SIG-M5 treated with dmso at 0.1 percent for 504 hours (cell line): ENCODE measurements at regions not wholly inside any gene's neighbourhood (a gene's known extent, or its start where the extent isn't known, plus 50 kb on each side); places are given as distances from the start of the nearest gene placed in this dataset.

Experiments
- DNase-seq: peaks from one replicate; lab custom pipeline; 2025; ENCODE audit not compliant: unreplicated experiment; lab: John Stamatoyannopoulos, UW

GRCh38 chr2:172229125-172229524 lies 126.4 kb upstream of the DLX2 start:
- DNase-seq, result no peak

- DNase-seq, result no peak
Measured at GRCh38 chr2:172230332-172230888, 127.7 kb upstream of the DLX2 start.

- no peak for DNase-seq
Measured at GRCh38 chr2:172230889-172231401, 128.2 kb upstream of the DLX2 start.

GRCh38 chr2:172231508-172231907 lies 128.8 kb upstream of the DLX2 start:
- DNase-seq, result no peak

- DNase-seq, result no peak
Measured at GRCh38 chr2:172232708-172233396, 130.2 kb upstream of the DLX2 start.

- no peak for DNase-seq
Measured at GRCh38 chr2:172233987-172234715, 131.5 kb upstream of the DLX2 start.

- DNase-seq, result no peak
Measured at GRCh38 chr2:172234716-172235691, 132.3 kb upstream of the DLX2 start.

- DNase-seq, result no peak
Measured at GRCh38 chr2:172239944-172240590, 137.4 kb upstream of the DLX2 start.

GRCh38 chr2:172241222-172241621 lies 138.5 kb upstream of the DLX2 start:
- no peak for DNase-seq

GRCh38 chr2:172242471-172242870 lies 139.8 kb upstream of the DLX2 start:
- DNase-seq, result no peak

GRCh38 chr2:172242961-172243360 lies 140.3 kb upstream of the DLX2 start:
- DNase-seq, result no peak

- DNase-seq, result no peak
Measured at GRCh38 chr2:172244419-172245130, 141.9 kb upstream of the DLX2 start.

GRCh38 chr2:172246649-172247048 lies 143.9 kb upstream of the DLX2 start:
- no peak for DNase-seq

GRCh38 chr2:172247203-172247602 lies 144.5 kb upstream of the DLX2 start:
- DNase-seq, result no peak

GRCh38 chr2:172248381-172248780 lies 145.7 kb upstream of the DLX2 start:
- DNase-seq, result no peak

- no peak for DNase-seq
Measured at GRCh38 chr2:172248785-172249187, 146.1 kb upstream of the DLX2 start.

GRCh38 chr2:172249334-172249733 lies 146.6 kb upstream of the DLX2 start:
- DNase-seq, result no peak

GRCh38 chr2:172249986-172250385 lies 147.3 kb upstream of the DLX2 start:
- DNase-seq, result no peak

GRCh38 chr2:172251231-172251630 lies 148.5 kb upstream of the DLX2 start:
- no peak for DNase-seq

GRCh38 chr2:172252154-172252553 lies 149.5 kb upstream of the DLX2 start:
- no peak for DNase-seq
